Liver (tissue), 3 donors: ENCODE measurements at regions not wholly inside any gene's neighbourhood (a gene's known extent, or its start where the extent isn't known, plus 50 kb on each side); places are given as distances from the start of the nearest gene placed in this dataset.

Experiments used
- ATF3 ChIP-seq: IDR thresholded peaks from 2 replicates; pipeline ENCODE4 v1.6.1; 2016; ENCODE audit warnings: antibody characterized with exemption
- CTCF ChIP-seq: fragments of 150-350 bp; IDR thresholded peaks from 2 replicates; pipeline ENCODE4 v1.5.1; 2017; ENCODE audit warnings: improper control_type of control experiment, low read depth, low read length; ENCODE audit not compliant: missing input control
- FOXA1 ChIP-seq: IDR thresholded peaks from 2 replicates; pipeline ENCODE4 v1.6.1; 2016; ENCODE audit warnings: antibody characterized with exemption
- MAX ChIP-seq: IDR thresholded peaks from 2 replicates; pipeline ENCODE4 v1.6.1; 2016; ENCODE audit warnings: antibody characterized with exemption
- NR2F2 ChIP-seq: IDR thresholded peaks from 2 replicates; pipeline ENCODE4 v1.6.1; 2016; ENCODE audit warnings: antibody characterized with exemption
- RAD21 ChIP-seq, 2 donors: IDR thresholded peaks; 2 replicates each; pipeline ENCODE4 v1.6.1; 2016; ENCODE audit warnings: antibody characterized with exemption in 2 of 2, mild to moderate bottlenecking in 2 of 2
- REST ChIP-seq: IDR thresholded peaks from 2 replicates; pipeline ENCODE4 v1.6.1; 2016; ENCODE audit warnings: antibody characterized with exemption, mild to moderate bottlenecking
- RXRA ChIP-seq, 2 donors: IDR thresholded peaks; 2 replicates each; pipeline ENCODE4 v1.6.1; 2017 to 2018; ENCODE audit warnings: antibody characterized with exemption in 2 of 2, mild to moderate bottlenecking in 1 of 2
- SP1 ChIP-seq: IDR thresholded peaks from 2 replicates; pipeline ENCODE4 v1.6.1; 2018; ENCODE audit warnings: antibody characterized with exemption, mild to moderate bottlenecking
- TAF1 ChIP-seq: conservative IDR thresholded peaks from 2 replicates; pipeline ENCODE4 v1.6.1; 2016; ENCODE audit warnings: antibody characterized with exemption, mild to moderate bottlenecking
- YY1 ChIP-seq: IDR thresholded peaks from 2 replicates; pipeline ENCODE4 v1.6.1; 2016; ENCODE audit warnings: antibody characterized with exemption, mild to moderate bottlenecking
- ZBTB33 ChIP-seq: IDR thresholded peaks from 2 replicates; pipeline ENCODE4 v1.6.1; 2016; ENCODE audit warnings: antibody characterized with exemption
- donor health status: healthy.
- donor health status: healthy.

- peak; percentile 60 to 73 for TF ChIP-seq RAD21 (IDR thresholded peaks at IDR 0.05)
- no peak for TF ChIP-seq MAX
- TF ChIP-seq CTCF, result peak; percentile 24
- no peak for TF ChIP-seq ATF3
- TF ChIP-seq REST, result no peak
- TF ChIP-seq NR2F2, result no peak
- no peak for TF ChIP-seq ZBTB33
- TF ChIP-seq SP1, result no peak
- no peak for TF ChIP-seq YY1
- TF ChIP-seq FOXA1, result no peak
- TF ChIP-seq TAF1, result no peak
- TF ChIP-seq RXRA (IDR thresholded peaks at IDR 0.05), result no peak
Observed at GRCh38 chr11:127609025-127609773, 608.6 kb upstream of the KIRREL3 start.
